Endothelial cell of umbilical vein (primary cell): ENCODE measurements at regions not wholly inside any gene's neighbourhood (a gene's known extent, or its start where the extent isn't known, plus 50 kb on each side); places are given as distances from the start of the nearest gene placed in this dataset.

Source experiments
- BruUV-seq: library from RNA; stranded (reverse); fragments of 400-500 nt; replicated peaks from 2 replicates; lab custom pipeline; 2021; lab: Mats Ljungman, UMichigan
- CTCF ChIA-PET: fragments of 300-600, 350-600 bp; sonication (Branson Sonifier 250); formaldehyde crosslinking; loops from one replicate; lab custom pipeline; 2021; ENCODE audit warnings: antibody characterized with exemption, inconsistent platforms; lab: Charles Lee
- POLR2A ChIA-PET: fragments of 300-600, 350-600 bp; sonication (Branson Sonifier 250); formaldehyde crosslinking; loops from one replicate; lab custom pipeline; 2021; ENCODE audit warnings: antibody characterized with exemption, inconsistent platforms; lab: Charles Lee
- DNase-seq: peaks from one replicate; pipeline ENCODE4 v3.0.0-alpha.2; 2011; ENCODE audit warnings: low read depth, low spot score
- FAIRE-seq: peaks from 2 replicates; lab custom pipeline; 2011; peaks lifted over from hg19 to GRCh38; lab: Jason Lieb, UNC
- H2AFZ ChIP-seq: 2 replicates; pipeline ENCODE4 v1.6.0; 2012; ENCODE audit warnings: low read depth, low read length, control low read depth, inconsistent platforms
- H3K27ac ChIP-seq: 2 replicates; pipeline ENCODE4 v1.5.1; 2011; ENCODE audit warnings: low read depth, mild to moderate bottlenecking, control low read depth, low read length, moderate library complexity; ENCODE audit not compliant: insufficient read depth
- H3K27me3 ChIP-seq, 2 experiments: 2 replicates each; pipeline versions ENCODE4 v1.6.0 to v1.6.1; 2011; ENCODE audit warnings: low read length in 2 of 2, mixed read lengths in 1 of 2; ENCODE audit not compliant: control insufficient read depth in 2 of 2, insufficient read depth in 2 of 2
- H3K36me3 ChIP-seq, 2 experiments: 2 replicates in 1 of 2; 3 replicates in 1 of 2; pipeline ENCODE4 v1.5.1; 2011; ENCODE audit warnings: low read length in 2 of 2, mild to moderate bottlenecking in 1 of 2, moderate library complexity in 1 of 2; ENCODE audit not compliant: control insufficient read depth in 2 of 2, insufficient read depth in 2 of 2; ENCODE audit errors: extremely low read depth in 1 of 2
- H3K4me1 ChIP-seq: 3 replicates; pipeline ENCODE4 v1.5.1; 2011; ENCODE audit warnings: mild to moderate bottlenecking, low read length; ENCODE audit not compliant: control insufficient read depth, insufficient read depth; ENCODE audit errors: extremely low read depth
- H3K4me2 ChIP-seq: 2 replicates; pipeline ENCODE4 v1.6.1; 2011; ENCODE audit warnings: low read length, control low read depth, mixed read lengths; ENCODE audit not compliant: insufficient read depth
- H3K4me3 ChIP-seq, 3 experiments: fragments of 200-600 bp in 1 of 3; sonication (generic), shearing (Covaris generic) in 1 of 3; replicated peaks in 1 of 3; 2 replicates each; pipeline ENCODE4 v1.5.1; 2011 to 2016; ENCODE audit warnings: control low read depth in 3 of 3, low read length in 3 of 3, mild to moderate bottlenecking in 2 of 3, inconsistent platforms in 1 of 3, low read depth in 1 of 3, moderate library complexity in 1 of 3; ENCODE audit not compliant: insufficient read depth in 1 of 3
- H3K79me2 ChIP-seq: 2 replicates; pipeline ENCODE4 v1.6.0; 2012; ENCODE audit warnings: low read length, inconsistent platforms; ENCODE audit not compliant: control insufficient read depth, insufficient read depth
- H3K9ac ChIP-seq: replicated peaks from 2 replicates; pipeline ENCODE3; 2011; ENCODE audit warnings: low read length, control low read depth; ENCODE audit not compliant: insufficient read depth; ENCODE audit errors: extremely low read depth
- H3K9me1 ChIP-seq: replicated peaks from 3 replicates; pipeline ENCODE4 v1.6.0; 2011; ENCODE audit warnings: mild to moderate bottlenecking, low read length; ENCODE audit not compliant: control insufficient read depth, insufficient read depth; ENCODE audit errors: extremely low read depth
- H3K9me3 ChIP-seq: replicated peaks from 2 replicates; pipeline ENCODE4 v1.5.1; 2012; ENCODE audit warnings: low read length, inconsistent platforms; ENCODE audit not compliant: control insufficient read depth, insufficient read depth
- H4K20me1 ChIP-seq: replicated peaks from 2 replicates; pipeline ENCODE3; 2011; ENCODE audit warnings: mild to moderate bottlenecking, low read length; ENCODE audit not compliant: control insufficient read depth, insufficient read depth; ENCODE audit errors: extremely low read depth
- EZH2 ChIP-seq: IDR thresholded peaks from 2 replicates; pipeline ENCODE4 v1.6.1; 2012; ENCODE audit warnings: borderline replicate concordance, low read depth, mild to moderate bottlenecking, moderate library complexity, low read length, inconsistent platforms; ENCODE audit not compliant: severe bottlenecking
- FOS ChIP-seq: IDR thresholded peaks from 2 replicates; pipeline ENCODE4 v1.6.1; 2011; ENCODE audit warnings: mild to moderate bottlenecking, low read length, moderate library complexity, borderline replicate concordance; ENCODE audit not compliant: insufficient read depth
- GATA2 ChIP-seq: IDR thresholded peaks from 2 replicates; pipeline ENCODE4 v1.7.0; 2011; ENCODE audit warnings: low read depth, mild to moderate bottlenecking, moderate library complexity, mixed read lengths, low read length; ENCODE audit not compliant: insufficient read length, insufficient read depth
- JUN ChIP-seq: IDR thresholded peaks from 2 replicates; pipeline ENCODE4 v1.6.1; 2011; ENCODE audit warnings: borderline replicate concordance, low read depth; ENCODE audit not compliant: insufficient read length, insufficient read depth
- MAX ChIP-seq: IDR thresholded peaks from 2 replicates; pipeline ENCODE4 v1.6.1; 2011; ENCODE audit not compliant: insufficient read depth, insufficient read length
- MYC ChIP-seq: IDR thresholded peaks from one replicate; pipeline ENCODE4 v1.6.1; 2011; ENCODE audit warnings: mild to moderate bottlenecking, low read depth, low read length
- POLR2A ChIP-seq: IDR thresholded peaks from 2 replicates; pipeline ENCODE4 v1.6.1; 2012; ENCODE audit warnings: low read depth, mild to moderate bottlenecking, control low read depth, low read length
- POLR2AphosphoS5 ChIP-seq: IDR thresholded peaks from 2 replicates; pipeline ENCODE4 v1.6.1; 2012; ENCODE audit warnings: low read depth, mild to moderate bottlenecking, control low read depth, low read length, moderate library complexity; ENCODE audit not compliant: insufficient read depth
- dilution Hi-C: fragments of 300-500 bp; cut with MboI; formaldehyde crosslinking; loops from one replicate; pipeline ENCODE4 v1.15.0; 2019; ENCODE audit warnings: low sequenced_read_pairs; ENCODE audit not compliant: extremely low pct_ligation_motif_present
- intact Hi-C: fragments of 100-400 bp; cut with micrococcal nuclease; formaldehyde crosslinking; loops from one replicate; pipeline ENCODE4 v1.10.0; 2022
- TF ChIP-seq, protein P1 (sequence below), 2 donors: IDR thresholded peaks; 1 replicate in 1 of 2; 2 replicates in 1 of 2; pipeline ENCODE4 v1.5.1; 2011; ENCODE audit warnings: low read length in 2 of 2, mild to moderate bottlenecking in 2 of 2, moderate library complexity in 2 of 2, control low read depth in 1 of 2, inconsistent platforms in 1 of 2, low read depth in 1 of 2; ENCODE audit not compliant: insufficient read depth in 1 of 2; ENCODE audit errors: extremely low read depth in 1 of 2

DNA sequence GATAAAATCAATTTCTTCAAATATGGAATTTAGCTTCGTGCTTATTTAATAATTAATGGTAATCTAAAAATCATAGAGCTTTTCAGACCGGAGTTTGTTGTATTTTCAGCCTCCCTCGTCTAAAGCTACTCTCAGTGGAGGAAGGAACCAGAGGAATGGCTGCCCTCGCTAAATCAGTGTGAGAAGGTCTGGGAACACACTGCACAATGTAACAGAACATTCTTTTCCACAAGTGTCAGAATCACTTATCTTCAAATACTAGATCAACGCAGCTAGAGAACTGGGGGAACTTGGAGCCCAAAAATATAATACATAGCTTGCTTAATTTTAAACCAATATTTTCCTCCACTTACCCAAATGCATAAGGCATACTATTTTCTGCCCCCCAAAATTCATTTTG lies 148.5 kb downstream of the MTERF1 start:
- intact Hi-C loops: no loop called here
- H3K4me2 ChIP-seq: no peak overlapping the region
- H3K27ac ChIP-seq: no peak overlapping the region
- no peak for DNase-seq
- H2AFZ ChIP-seq: no peak overlapping the region
- no peak overlapping the region for H3K4me3 ChIP-seq
- H3K4me1 ChIP-seq: no peaks in the 10 kb centered on the region
- no peaks in the 10 kb centered on the region for H3K79me2 ChIP-seq
- no peaks in the 10 kb centered on the region for H3K9me1 ChIP-seq
- no peak for FAIRE-seq
- H3K27me3 ChIP-seq: no peaks in the 10 kb centered on the region
- BruUV-seq: no TSS peak
- H3K36me3 ChIP-seq: no peaks in the 10 kb centered on the region
- no peaks in the 10 kb centered on the region for H3K9me3 ChIP-seq
- no peak overlapping the region for H3K9ac ChIP-seq
- TF ChIP-seq EZH2 (no peak), MAX (no peak), POLR2AphosphoS5 (no peak), POLR2A (no peak), MYC (no peak), FOS (no peak), GATA2 (no peak), JUN (no peak)
- TF ChIP-seq, protein P1, sequence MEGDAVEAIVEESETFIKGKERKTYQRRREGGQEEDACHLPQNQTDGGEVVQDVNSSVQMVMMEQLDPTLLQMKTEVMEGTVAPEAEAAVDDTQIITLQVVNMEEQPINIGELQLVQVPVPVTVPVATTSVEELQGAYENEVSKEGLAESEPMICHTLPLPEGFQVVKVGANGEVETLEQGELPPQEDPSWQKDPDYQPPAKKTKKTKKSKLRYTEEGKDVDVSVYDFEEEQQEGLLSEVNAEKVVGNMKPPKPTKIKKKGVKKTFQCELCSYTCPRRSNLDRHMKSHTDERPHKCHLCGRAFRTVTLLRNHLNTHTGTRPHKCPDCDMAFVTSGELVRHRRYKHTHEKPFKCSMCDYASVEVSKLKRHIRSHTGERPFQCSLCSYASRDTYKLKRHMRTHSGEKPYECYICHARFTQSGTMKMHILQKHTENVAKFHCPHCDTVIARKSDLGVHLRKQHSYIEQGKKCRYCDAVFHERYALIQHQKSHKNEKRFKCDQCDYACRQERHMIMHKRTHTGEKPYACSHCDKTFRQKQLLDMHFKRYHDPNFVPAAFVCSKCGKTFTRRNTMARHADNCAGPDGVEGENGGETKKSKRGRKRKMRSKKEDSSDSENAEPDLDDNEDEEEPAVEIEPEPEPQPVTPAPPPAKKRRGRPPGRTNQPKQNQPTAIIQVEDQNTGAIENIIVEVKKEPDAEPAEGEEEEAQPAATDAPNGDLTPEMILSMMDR (IDR thresholded peaks at IDR 0.05; ENCODE audit: extremely low read depth in 1 of 2, insufficient read depth in 1 of 2, low read depth in 1 of 2, low read length in 2 of 2): no peak
- CTCF ChIA-PET: interaction anchor here (1.3 kb wide), 1 partner anchor 16 kb away, joined by 3 read pairs; no protein-coding TSS in a partner anchor
- POLR2A ChIA-PET: no interaction called here
- H4K20me1 ChIP-seq: no peaks in the 10 kb centered on the region
- dilution Hi-C loops: no loop called here
